ENCODE measurements at regions not wholly inside any gene's neighbourhood (a gene's known extent, or its start where the extent isn't known, plus 50 kb on each side); places are given as distances from the start of the nearest gene placed in this dataset.
"Not testable (repeated sequence)": the region's sequence is repeated elsewhere in the genome, so short reads cannot be mapped to it uniquely, and the experiment has no call there.

DNA sequence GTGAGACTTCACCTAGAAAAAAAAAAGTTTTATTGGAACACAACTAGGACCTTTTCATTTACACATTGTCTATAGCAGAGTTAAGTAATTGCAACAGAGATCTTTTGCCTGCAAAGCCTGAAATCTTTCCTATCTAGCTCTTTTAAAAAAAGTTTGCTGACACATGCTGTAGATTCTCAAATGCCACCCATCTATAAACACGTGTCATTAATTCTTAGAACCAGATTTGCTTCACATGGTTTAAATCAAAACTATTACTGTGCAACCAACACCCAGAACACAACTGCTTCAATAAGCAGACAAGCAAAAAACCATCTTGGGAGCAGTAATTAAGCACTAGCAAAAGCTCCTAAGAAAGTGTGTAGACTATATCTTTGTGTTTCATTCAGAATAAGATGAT is 55.0 kb downstream of the OXSM start:
- DNase-seq: no peak

DNA sequence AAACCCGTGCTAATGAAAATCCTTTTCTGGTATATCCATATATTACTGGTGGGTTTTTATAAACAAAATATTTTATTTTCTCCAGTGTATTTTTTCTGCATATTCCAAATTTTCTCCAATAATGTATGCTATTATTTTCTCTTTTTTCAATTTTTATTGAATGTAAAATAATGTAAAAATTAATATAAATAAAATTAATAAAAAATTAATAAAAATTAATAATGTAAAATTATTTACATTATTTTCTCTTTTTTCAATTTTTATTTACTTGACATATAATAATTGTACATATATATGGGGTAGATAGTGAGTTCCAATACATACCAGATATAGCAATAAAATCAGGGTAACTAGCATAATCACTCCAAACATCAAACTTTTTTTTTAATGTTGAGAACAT is 56.4 kb downstream of the OXSM start:
- DNase-seq: no peak

- no peak for DNase-seq
These were observed 59.2 kb downstream of the OXSM start for GRCh38 chr3:25849091-25849490.

DNA sequence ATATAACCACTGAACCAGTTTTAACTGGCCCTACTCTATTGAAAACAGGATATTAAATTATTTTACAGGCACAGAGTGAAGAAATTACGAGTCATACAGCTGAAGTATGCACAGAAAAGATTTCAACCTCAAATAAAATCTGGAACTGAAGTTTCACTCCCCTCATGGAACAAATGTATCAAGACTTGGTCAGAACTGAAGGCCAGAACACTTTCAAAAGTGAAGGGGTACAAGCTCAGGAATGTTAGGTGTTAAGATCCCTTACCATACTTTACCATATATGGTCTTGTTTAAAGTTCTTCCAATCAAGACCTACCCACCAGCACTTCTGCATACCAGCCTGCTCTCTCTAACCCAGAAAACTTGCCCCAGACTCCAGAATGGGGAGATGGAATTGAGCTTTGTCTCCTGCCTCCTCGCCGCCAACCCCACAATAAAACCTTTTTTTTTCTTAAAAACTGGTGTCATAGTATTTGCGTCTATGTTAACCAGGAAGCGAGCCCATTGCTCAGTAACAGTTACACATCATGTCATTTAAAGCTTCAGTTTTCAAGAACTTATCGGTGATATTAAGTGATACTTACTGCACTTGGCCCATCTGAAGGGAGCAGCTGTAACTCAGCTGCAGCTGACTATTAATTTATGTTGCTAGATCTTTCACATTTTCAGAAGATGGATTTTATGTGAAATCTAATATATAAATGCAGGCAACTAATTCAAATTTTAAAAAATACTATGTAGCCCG is 59.9 kb downstream of the OXSM start:
- DNase-seq: no peak

DNA sequence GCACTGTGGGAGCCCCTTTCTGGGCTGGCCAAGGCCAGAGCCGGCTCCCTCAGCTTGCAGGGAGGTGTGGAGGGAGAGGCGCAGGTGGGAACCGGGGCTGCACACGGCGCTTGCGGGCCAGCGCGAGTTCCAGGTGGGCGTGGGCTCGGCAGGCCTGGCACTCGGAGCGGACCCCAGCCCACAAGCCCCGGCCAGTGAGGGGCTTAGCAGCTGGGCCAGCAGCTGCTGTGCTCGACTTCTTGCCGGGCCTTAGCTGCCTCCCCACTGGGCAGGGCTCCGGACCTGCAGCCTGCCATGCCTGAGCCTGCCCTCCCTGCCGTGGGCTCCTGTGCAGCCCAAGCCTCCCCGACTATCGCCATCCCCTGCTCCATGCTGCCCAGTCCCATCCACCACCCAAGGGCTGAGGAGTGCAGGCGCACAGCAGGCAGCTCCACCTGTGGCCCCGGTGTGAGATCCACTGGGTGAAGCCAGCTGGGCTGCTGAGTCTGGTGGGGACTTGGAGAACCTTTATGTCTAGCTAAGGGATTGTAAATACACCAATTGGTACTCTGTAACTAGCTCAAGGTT is 61.9 kb downstream of the OXSM start:
- DNase-seq: not testable (repeated sequence)

DNA sequence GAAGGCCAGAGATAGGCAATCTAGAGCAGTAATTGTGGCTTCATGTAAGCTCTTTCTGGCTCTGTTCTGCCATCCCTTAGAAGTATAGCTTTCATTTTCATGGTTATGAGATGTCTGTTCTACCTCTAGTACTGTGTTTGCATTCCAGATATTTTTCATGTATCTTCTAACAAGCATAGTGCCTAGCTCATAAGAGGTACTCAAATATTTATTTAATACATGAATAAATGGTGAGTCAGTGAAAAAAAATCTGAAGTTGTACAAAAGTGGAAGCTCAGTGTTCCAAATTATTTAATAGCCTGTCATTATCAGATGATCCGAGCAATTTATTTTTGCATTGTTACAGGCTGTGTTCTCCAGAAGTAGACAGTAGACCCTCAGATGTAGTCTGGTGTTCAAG is 64.3 kb downstream of the OXSM start:
- DNase-seq: no peak

DNA sequence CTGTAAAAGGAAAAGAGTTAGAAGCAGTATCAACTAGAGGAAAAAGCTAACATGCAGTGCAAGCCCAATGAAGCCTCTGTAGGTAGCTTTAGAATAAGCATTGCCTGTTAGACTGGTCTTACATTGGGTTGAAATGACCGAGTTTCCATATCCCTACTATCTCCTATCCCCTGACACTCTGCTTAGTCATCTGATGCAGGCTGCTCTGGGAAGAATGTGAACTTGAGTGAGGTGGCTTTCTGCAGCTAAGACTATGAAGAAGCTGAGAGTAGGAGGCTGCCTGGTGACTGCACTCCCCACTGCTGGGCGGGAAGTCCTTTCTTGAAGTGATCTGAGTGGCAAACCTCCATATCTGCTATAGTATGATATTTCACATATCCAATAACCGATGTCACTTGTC is 64.7 kb downstream of the OXSM start:
- no peak for DNase-seq

DNA sequence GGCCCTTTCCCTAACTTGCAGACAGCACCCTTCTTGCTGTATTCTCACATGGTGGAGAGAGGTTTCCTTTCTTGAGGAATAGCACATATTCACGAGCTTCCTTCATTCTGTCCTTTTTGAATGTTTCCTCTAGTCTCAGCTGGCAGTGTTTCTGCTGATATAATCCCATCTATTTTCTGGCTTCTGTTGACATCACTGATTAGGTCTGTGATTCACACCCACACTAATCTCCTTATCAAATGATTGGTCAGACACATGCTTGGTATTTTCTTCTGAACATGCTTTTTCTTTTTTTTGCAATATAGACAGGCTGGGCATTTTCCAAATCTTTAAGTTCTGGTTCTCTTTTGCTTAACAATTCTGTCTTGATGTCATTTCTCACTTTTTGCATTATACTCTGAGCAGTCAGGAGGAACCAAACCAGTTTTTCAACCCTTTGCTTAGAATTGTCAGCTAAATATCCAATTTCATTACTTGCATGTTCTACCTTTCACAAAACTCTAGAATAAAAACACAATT is 65.4 kb downstream of the OXSM start:
- no peak for DNase-seq

GRCh38 chr3:25856902-25857518 is 67.1 kb downstream of the OXSM start:
- DNase-seq: peak; percentile 60

GRCh38 chr3:25861566-25861965 is 71.7 kb downstream of the OXSM start:
- DNase-seq: no peak

GRCh38 chr3:25863011-25863415 is 73.1 kb downstream of the OXSM start:
- DNase-seq: no peak

- no peak for DNase-seq
These were observed 73.6 kb downstream of the OXSM start for GRCh38 chr3:25863416-25863959.

- no peak for DNase-seq
These were observed 80.6 kb downstream of the OXSM start for GRCh38 chr3:25870452-25870851.

DNA sequence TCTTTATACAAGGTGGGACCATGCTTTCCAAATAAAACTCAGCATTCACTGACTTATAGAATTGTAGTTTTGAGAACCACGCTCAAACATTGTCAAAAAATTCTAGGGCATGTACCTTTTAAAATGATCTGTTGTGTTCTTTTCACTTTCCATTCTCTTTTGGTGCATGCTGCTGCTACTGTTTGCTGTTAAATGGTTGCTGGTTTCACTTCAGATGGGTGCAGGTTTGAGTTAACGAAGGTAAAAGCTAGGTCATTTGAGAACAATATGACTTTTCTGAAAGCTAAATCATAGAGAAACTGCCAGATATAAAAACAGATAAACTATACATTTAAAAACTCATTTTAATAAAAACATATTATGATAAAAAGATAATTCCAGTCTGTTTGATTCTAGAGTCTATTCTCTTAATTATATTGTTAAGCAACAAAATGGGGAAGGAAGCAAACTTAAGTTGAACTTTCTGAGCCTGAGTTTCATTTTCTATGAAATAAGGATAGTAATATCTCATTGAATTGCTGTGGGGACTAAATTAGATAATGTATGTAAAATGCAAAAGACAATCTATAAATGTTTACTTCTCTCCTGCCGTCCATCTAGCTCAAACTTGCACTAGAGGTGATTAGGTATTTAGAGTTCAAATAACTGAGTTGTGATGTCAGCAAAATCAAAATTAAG is 82.4 kb downstream of the OXSM start:
- no peak for DNase-seq

DNA sequence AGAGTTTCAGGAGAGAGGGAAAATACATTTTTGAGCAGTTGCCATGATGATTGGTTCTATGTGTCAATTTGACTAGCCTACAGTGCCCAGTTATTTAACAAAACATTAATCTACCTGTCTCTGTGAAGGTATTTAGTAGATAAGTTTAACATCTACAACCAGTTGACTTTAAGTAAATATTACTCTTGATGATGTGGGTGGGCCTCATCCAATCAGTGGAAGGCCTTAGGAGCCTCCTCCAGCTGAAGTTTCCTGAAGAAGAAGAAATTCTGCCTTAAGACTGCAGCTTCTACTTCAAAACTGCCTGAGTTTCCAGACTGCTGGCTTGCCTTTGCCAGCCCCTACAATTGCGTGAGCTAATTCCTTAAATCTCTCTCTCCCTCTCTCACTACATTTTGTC is 93.6 kb downstream of the OXSM start:
- no peak for DNase-seq

GRCh38 chr3:25884981-25885380 is 95.1 kb downstream of the OXSM start:
- no peak for DNase-seq

GRCh38 chr3:25885544-25885943 is 95.7 kb downstream of the OXSM start:
- DNase-seq: no peak

GRCh38 chr3:25887907-25888306 is 98.0 kb downstream of the OXSM start:
- DNase-seq: no peak

GRCh38 chr3:25888892-25889524 is 99.1 kb downstream of the OXSM start:
- no peak for DNase-seq

GRCh38 chr3:25889525-25889917 is 99.6 kb downstream of the OXSM start:
- DNase-seq: no peak

GRCh38 chr3:25894101-25894500 is 104.2 kb downstream of the OXSM start:
- no peak for DNase-seq

GRCh38 chr3:25895031-25895430 is 105.1 kb downstream of the OXSM start:
- DNase-seq: no peak

DNA sequence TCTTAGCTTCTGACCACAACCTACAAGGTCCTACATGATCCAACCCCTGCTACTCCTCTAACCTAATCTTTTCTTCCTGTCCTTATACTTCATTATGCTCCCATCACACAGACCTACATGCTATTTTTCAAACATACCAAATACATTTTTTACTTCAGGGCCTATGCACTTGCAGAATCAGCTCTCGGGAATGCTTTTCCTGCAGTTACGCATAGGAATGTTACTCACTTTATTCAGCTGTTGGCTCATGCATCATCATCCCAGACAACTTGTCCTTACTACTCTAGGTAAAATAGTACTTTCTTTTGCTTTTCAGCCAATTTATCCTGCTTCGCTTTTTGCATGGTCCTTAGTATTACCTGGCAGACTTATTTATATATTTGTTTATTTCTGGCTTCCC is 105.6 kb downstream of the OXSM start:
- DNase-seq: no peak
